A549 (cell line): ENCODE measurements at regions not wholly inside any gene's neighbourhood (a gene's known extent, or its start where the extent isn't known, plus 50 kb on each side); places are given as distances from the start of the nearest gene placed in this dataset.

Source experiments
- HDAC2 ChIP-seq: fragments of 200-600 bp; sonication (generic); IDR thresholded peaks from 2 replicates; pipeline ENCODE4 v1.6.1; 2016
- JUN ChIP-seq, 2 experiments: fragments of >200 bp; sonication (Bioruptor Twin); formaldehyde crosslinking; IDR thresholded peaks; 2 replicates in 1 of 2; 3 replicates in 1 of 2; pipeline ENCODE4 v1.6.1; 2016 to 2017
- KDM5A ChIP-seq: fragments of 200-600 bp; sonication (generic); IDR thresholded peaks from 2 replicates; pipeline ENCODE4 v1.6.1; 2016; ENCODE audit warnings: antibody characterized with exemption, mild to moderate bottlenecking
- POLR2A ChIP-seq: IDR thresholded peaks from 2 replicates; pipeline ENCODE4 v1.6.1; 2012; ENCODE audit warnings: mild to moderate bottlenecking, low read length
- POLR2AphosphoS2 ChIP-seq: conservative IDR thresholded peaks from 2 replicates; pipeline ENCODE4 v1.6.1; 2012; ENCODE audit warnings: low read length, improper control_type of control experiment, inconsistent platforms
- SREBF2 ChIP-seq: fragments of 450-650 bp; IDR thresholded peaks from 2 replicates; pipeline ENCODE4 v1.6.1; 2014; ENCODE audit warnings: mild to moderate bottlenecking, moderate library complexity
- ZC3H11A ChIP-seq: fragments of 450-650 bp; IDR thresholded peaks from 2 replicates; pipeline ENCODE4 v1.6.1; 2014; ENCODE audit warnings: antibody characterized with exemption, mild to moderate bottlenecking
- ZFP36 ChIP-seq: fragments of 450-650 bp; IDR thresholded peaks from 2 replicates; pipeline ENCODE4 v1.6.1; 2014; ENCODE audit warnings: borderline replicate concordance; ENCODE audit not compliant: partially characterized antibody
- TF ChIP-seq, protein P1 (sequence below): fragments of >200 bp; sonication (Bioruptor Twin); formaldehyde crosslinking; IDR thresholded peaks from 3 replicates; pipeline ENCODE4 v1.5.1; 2016

DNA sequence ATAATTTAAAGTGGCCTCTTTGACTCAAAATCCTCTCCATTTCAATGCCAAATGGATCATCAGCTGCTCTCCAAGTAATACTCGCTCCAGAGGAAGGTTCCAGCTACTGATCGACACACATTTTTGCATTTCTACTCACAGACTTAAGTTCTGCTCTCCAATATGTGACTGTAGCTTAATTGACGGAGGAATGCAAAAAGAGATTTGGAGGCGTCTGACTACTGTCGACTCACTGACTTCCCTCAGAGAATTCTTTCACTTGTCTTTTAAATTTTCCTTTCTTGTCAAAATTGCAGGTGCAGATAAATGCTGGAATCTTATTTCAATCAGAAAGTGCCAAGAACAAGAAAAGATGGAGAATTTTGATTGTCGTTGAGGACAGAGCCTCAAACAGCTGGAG lies 84.1 kb upstream of the PAPOLG start:
- TF ChIP-seq, protein P1, sequence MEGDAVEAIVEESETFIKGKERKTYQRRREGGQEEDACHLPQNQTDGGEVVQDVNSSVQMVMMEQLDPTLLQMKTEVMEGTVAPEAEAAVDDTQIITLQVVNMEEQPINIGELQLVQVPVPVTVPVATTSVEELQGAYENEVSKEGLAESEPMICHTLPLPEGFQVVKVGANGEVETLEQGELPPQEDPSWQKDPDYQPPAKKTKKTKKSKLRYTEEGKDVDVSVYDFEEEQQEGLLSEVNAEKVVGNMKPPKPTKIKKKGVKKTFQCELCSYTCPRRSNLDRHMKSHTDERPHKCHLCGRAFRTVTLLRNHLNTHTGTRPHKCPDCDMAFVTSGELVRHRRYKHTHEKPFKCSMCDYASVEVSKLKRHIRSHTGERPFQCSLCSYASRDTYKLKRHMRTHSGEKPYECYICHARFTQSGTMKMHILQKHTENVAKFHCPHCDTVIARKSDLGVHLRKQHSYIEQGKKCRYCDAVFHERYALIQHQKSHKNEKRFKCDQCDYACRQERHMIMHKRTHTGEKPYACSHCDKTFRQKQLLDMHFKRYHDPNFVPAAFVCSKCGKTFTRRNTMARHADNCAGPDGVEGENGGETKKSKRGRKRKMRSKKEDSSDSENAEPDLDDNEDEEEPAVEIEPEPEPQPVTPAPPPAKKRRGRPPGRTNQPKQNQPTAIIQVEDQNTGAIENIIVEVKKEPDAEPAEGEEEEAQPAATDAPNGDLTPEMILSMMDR, result no peak
- TF ChIP-seq POLR2AphosphoS2, result no peak
- TF ChIP-seq POLR2A, result no peak
- no peak for TF ChIP-seq KDM5A
- no peak for TF ChIP-seq SREBF2
- TF ChIP-seq ZC3H11A, result no peak
- TF ChIP-seq HDAC2, result no peak
- no peak for TF ChIP-seq JUN (IDR thresholded peaks at IDR 0.05)
- TF ChIP-seq ZFP36, result no peak
